Activated CD4-positive, alpha-beta memory T cell treated with anti-CD3 and anti-CD28 coated beads for 36 hours (primary cell): ENCODE measurements at regions not wholly inside any gene's neighbourhood (a gene's known extent, or its start where the extent isn't known, plus 50 kb on each side); places are given as distances from the start of the nearest gene placed in this dataset.

ENCODE experiments used
- CTCF ChIA-PET: fragments of 350-600 bp; sonication (Branson Sonifier 250); formaldehyde crosslinking; loops from one replicate; lab custom pipeline; 2021; ENCODE audit warnings: antibody characterized with exemption, inconsistent platforms; lab: Charles Lee
- POLR2A ChIA-PET: fragments of 350-600 bp; sonication (Branson Sonifier 250); formaldehyde crosslinking; loops from one replicate; lab custom pipeline; 2021; ENCODE audit warnings: antibody characterized with exemption; lab: Charles Lee
- DNase-seq: peaks from one replicate; pipeline ENCODE4 v3.0.0-alpha.2; 2020
- H3K27ac Mint-ChIP-seq: one replicate; pipeline ENCODE4 v1.8.0; 2021; ENCODE audit warnings: mixed read lengths
- H3K27me3 Mint-ChIP-seq: one replicate; pipeline ENCODE4 v1.8.0; 2021; ENCODE audit warnings: mixed read lengths
- H3K36me3 Mint-ChIP-seq: one replicate; pipeline ENCODE4 v1.8.0; 2021; ENCODE audit warnings: mixed read lengths
- H3K4me1 Mint-ChIP-seq: one replicate; pipeline ENCODE4 v1.8.0; 2021; ENCODE audit warnings: low read depth, mixed read lengths
- H3K4me3 Mint-ChIP-seq: one replicate; pipeline ENCODE4 v1.8.0; 2021; ENCODE audit warnings: mild to moderate bottlenecking, mixed read lengths
- H3K9me3 Mint-ChIP-seq: one replicate; pipeline ENCODE4 v1.8.0; 2021; ENCODE audit warnings: mixed read lengths
- intact Hi-C: fragments of 100-400 bp; cut with micrococcal nuclease; formaldehyde crosslinking; loops from one replicate; pipeline ENCODE4 v1.15.1; 2023

DNA sequence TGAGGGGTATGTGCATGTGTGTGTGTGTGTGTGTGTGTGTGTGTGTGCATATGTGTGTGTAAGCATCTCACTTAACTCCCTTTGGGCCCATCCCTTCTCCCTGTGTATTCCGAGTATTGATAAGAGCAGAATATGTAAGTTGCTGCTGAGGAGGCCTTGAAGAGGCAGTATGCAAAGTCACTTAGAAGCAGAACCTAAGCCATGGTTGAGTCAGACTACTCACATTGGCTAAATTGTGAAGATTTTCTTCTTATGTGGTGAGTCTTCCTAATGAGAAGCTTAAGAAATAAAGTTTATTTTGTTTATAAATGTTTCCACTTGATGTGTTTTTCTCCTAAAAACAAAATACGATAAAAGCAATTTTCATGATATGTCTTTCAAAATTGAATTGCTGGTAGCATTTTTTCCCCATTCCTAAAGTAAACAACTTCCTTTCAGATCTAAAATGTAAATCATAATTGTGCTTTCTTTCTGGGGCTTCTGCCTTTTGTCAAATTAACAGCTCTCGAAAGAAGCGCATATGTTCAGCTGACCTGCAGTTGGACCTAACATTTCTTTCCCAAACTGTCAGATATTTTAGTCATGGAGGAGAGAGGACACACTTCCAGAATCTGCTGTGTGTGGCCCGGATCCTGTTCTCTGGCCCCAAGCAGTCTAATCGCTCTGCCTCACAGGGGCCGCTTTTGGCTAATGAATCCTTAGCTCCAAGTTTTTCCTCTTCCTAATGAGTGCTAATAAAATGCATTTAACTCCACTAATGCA, 284.0 kb downstream of the DUSP10 start:
- ChIA-PET POLR2A (no interaction called here), CTCF (no interaction called here)
- peaks cover 12% of the 10 kb centered on the region for H3K27me3 Mint-ChIP-seq
- H3K4me3 Mint-ChIP-seq, result no peak overlapping the region
- no peaks in the 10 kb centered on the region for H3K4me1 Mint-ChIP-seq
- intact Hi-C loops, result no loop called here
- no peaks in the 10 kb centered on the region for H3K36me3 Mint-ChIP-seq
- no peaks in the 10 kb centered on the region for H3K9me3 Mint-ChIP-seq
- H3K27ac Mint-ChIP-seq, result no peak overlapping the region
- DNase-seq, result no peak

DNA sequence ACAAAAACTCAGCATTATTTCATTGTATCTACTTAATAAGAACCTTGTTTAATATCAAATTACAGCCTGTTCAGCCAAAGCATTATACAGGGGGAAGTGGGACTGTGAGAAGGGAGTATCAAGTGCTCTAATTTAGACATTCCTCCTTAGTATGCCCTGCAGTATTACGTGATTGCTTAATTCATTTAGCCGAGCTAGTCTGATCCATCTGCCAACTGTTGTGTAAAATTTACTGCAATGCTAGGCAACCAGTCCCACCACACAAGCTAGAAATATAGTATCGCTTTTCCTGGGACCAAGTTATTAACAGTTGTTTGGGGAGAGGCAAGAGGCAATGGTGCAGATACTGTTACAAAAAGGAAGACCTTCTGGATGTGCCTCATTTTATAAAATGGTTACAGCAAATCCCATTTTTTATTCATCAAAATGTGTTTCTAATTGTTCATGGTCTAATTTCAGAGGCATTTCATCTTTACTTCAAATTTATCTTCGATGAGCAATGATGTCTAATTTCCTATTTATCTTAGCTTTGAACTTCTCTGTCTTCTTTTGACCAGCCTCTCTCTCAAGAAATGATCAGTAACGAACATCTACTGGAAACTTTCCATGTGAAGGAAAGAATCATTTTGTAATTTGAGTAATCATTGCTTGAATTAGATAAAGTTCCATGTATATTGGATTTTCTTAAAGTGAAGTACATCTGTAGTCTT, 283.3 kb downstream of the DUSP10 start:
- Mint-ChIP-seq H3K27ac (no peak overlapping the region), H3K27me3 (peaks cover 12% of the 10 kb centered on the region), H3K9me3 (no peaks in the 10 kb centered on the region), H3K4me3 (no peak overlapping the region), H3K4me1 (no peaks in the 10 kb centered on the region), H3K36me3 (no peaks in the 10 kb centered on the region)
- intact Hi-C loops, result no loop called here
- DNase-seq, result no peak
- ChIA-PET CTCF (no interaction called here), POLR2A (no interaction called here)

DNA sequence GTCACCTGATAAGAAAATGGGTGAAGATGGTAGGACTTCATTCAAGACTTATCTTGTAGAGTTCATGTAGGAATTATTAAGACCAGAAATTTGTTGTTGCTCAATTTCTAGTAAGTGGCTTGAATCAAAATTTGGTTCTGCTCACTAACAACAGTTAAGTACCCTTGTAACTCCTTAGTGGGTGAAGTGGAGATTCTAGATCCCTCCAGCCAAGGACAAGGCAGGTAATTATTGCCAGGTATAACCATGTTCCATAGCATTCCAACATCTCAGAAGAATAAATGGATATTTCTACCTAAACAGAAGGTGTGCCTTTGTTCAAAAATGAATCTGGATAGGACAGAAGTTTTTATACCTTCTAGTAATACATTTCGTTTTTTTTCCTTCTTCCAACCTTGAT, 282.3 kb downstream of the DUSP10 start:
- Mint-ChIP-seq H3K27me3 (peaks cover 12% of the 10 kb centered on the region), H3K4me3 (no peak overlapping the region), H3K9me3 (no peaks in the 10 kb centered on the region), H3K36me3 (no peaks in the 10 kb centered on the region), H3K27ac (no peak overlapping the region), H3K4me1 (no peaks in the 10 kb centered on the region)
- no peak for DNase-seq
- ChIA-PET POLR2A (no interaction called here), CTCF (no interaction called here)
- intact Hi-C loops, result no loop called here

DNA sequence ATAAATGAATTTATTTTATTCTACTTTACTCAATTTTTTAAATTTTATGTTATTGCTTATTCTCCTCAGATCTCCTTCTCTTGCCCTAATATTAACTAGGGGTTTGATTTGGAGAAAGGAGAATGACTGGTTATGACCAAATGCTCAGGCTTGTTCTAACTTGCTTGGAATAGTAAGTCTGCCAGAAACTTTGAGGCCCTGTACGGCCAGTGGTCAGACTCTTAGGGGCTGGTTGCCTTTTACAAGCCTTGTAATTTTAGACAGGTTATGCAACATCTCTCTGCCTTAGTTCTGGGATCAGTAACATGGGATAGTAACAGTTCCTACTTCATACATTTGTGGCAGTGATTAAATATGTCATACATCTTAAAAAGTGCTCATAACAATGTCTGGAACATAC, 279.5 kb downstream of the DUSP10 start:
- POLR2A ChIA-PET, result no interaction called here
- Mint-ChIP-seq H3K27me3 (peaks cover 6% of the 10 kb centered on the region), H3K27ac (no peak overlapping the region), H3K4me1 (no peaks in the 10 kb centered on the region), H3K36me3 (no peaks in the 10 kb centered on the region), H3K4me3 (no peak overlapping the region), H3K9me3 (no peaks in the 10 kb centered on the region)
- CTCF ChIA-PET, result no interaction called here
- no peak for DNase-seq
- intact Hi-C loops, result no loop called here

DNA sequence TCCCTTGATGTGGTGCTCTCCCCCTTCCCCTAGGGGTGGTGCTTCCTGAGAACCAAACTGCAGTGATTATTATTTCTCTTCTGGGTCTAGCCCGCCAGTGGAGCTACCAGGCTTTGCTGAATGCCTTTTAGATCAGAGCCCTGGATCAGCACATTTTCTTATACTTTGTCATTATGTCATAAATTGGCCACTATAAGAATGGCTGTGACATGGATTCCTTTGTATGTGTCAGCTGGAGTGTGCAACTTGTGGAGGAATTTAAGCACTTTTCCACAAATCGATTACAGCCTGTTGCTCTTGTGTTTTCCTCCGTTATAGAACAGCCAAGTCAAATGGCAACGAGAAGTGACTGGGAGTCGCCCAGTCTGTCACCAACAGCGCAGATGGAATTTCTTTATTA, 273.3 kb downstream of the DUSP10 start:
- DNase-seq, result no peak
- Mint-ChIP-seq H3K27me3 (peaks cover 31% of the 10 kb centered on the region), H3K4me3 (no peak overlapping the region), H3K4me1 (no peaks in the 10 kb centered on the region), H3K36me3 (peaks cover 3% of the 10 kb centered on the region), H3K27ac (no peak overlapping the region), H3K9me3 (peaks cover 9% of the 10 kb centered on the region)
- ChIA-PET CTCF (interaction anchor here (2.2 kb wide), 1 partner anchor 10 kb away, joined by 8 read pairs; no protein-coding TSS in a partner anchor), POLR2A (no interaction called here)
- intact Hi-C loops, result no loop called here

DNA sequence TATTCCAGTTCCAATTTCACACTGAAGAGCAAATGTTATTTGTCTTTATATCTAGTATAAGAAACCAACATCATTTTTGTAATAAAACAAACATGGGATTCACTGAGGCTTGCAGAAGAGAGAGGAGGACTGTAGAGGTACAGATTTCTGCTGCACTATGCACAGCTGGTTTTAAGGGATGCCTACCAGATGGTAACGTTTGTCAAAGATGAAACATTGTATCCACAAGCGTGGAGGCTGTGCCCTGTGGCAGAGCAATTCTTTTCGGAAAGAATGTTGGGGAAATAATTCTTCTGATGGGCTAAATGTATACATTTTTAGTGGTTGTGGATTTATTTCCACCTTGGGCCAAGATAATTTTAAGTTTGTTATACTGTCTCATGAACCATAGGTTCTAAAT, 272.4 kb downstream of the DUSP10 start:
- POLR2A ChIA-PET, result no interaction called here

DNA sequence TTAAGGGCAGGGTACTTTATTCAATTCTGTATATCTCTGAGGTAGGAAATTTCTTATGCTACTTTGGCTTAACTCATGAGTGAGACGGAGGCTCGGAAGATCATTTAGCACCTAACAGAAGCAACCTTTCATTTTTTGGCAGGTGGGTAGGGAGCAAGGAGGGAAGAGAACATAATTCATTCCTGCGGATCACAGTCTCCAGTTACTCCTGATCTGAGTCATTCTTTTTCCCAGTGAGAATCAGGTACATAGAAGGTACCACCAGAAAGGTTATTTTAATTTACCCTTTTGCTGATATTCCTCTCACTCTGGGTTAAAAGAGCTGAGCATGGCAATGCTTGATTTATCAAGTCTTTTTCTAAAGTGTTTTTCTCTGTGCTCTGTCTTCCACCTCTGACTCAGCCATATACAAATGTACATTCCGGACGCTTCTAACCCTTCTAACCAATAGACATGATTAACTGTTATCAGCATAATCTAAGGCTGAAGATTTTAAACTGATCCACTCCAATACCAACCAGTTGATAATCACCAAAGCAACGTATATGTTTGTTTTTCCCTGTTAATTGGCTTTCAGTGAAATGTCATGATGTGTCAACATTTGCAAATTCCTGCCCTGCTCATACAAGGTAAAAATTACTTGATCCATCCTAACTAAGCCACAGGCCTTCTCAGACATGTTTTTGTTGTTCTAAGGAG, 271.7 kb downstream of the DUSP10 start:
- ChIA-PET CTCF (no interaction called here), POLR2A (no interaction called here)
- Mint-ChIP-seq H3K27ac (no peak overlapping the region), H3K27me3 (peaks cover 34% of the 10 kb centered on the region), H3K9me3 (peaks cover 9% of the 10 kb centered on the region), H3K4me1 (no peaks in the 10 kb centered on the region), H3K36me3 (peaks cover 3% of the 10 kb centered on the region), H3K4me3 (no peak overlapping the region)
- intact Hi-C loops, result loop anchor here (10.0 kb wide), 2 partner anchors 525 to 695 kb away; no protein-coding TSS in a partner anchor
- no peak for DNase-seq

More for the DNA sequence above, 272.4 kb downstream of the DUSP10 start:
- Mint-ChIP-seq H3K27ac (no peak overlapping the region), H3K4me3 (no peak overlapping the region), H3K36me3 (peaks cover 3% of the 10 kb centered on the region), H3K4me1 (no peaks in the 10 kb centered on the region), H3K27me3 (peaks cover 34% of the 10 kb centered on the region), H3K9me3 (peaks cover 9% of the 10 kb centered on the region)
- DNase-seq, result no peak
- CTCF ChIA-PET, result no interaction called here
- intact Hi-C loops, result no loop called here

DNA sequence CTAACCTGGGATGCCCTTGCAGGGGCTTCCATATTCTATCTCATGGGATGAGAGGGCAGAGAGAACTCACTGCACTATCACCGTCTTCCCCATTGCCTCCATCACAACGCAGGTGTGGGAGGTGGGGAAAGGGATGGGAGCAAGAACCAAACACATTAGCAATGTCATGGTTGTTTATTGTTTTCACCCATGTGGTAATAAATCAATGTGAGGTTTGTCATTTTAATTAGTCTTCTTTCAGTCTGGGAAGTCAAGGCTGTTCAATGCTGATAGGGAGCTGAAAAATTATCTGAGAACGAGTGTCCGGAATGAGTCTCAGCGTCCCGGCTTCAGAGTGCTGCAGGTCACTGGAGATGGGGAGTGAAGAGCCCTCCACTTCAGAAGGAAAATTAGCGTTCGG, 268.5 kb downstream of the DUSP10 start:
- Mint-ChIP-seq H3K27ac (no peak overlapping the region), H3K9me3 (peaks cover 2% of the 10 kb centered on the region), H3K36me3 (no peaks in the 10 kb centered on the region), H3K4me1 (peaks cover 3% of the 10 kb centered on the region), H3K4me3 (no peak overlapping the region), H3K27me3 (peaks cover 30% of the 10 kb centered on the region)
- ChIA-PET POLR2A (no interaction called here), CTCF (no interaction called here)
- DNase-seq, result no peak
- intact Hi-C loops, result loop anchor here (10.0 kb wide), 2 partner anchors 521 to 691 kb away; no protein-coding TSS in a partner anchor

DNA sequence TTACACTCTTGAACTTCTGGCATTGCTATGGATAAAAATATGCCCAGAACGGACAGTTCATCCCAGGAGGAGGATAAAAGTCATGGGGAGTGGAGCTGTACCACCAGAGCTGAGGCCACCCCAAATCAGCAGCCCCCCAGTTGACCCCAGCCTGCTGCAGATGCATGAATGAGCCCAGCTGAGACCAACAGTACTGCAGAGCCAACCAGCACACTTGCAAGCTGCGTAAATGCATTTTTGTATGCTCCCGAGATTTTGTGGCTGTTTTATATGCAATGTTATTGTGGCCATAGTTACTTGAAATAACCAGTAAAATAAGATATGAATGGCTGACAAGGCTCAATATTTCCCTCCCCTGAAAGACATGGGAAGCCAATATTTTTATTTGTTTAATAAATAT, 264.6 kb downstream of the DUSP10 start:
- Mint-ChIP-seq H3K27me3 (peaks cover 11% of the 10 kb centered on the region), H3K4me3 (no peak overlapping the region), H3K36me3 (no peaks in the 10 kb centered on the region), H3K27ac (no peak overlapping the region), H3K9me3 (no peaks in the 10 kb centered on the region), H3K4me1 (peaks cover 3% of the 10 kb centered on the region)
- no peak for DNase-seq
- intact Hi-C loops, result loop anchor here (10.0 kb wide), 2 partner anchors 518 to 688 kb away; no protein-coding TSS in a partner anchor
- CTCF ChIA-PET, result interaction anchor here (0.6 to 4.2 kb wide), 15 partner anchors 9 to 978 kb away, joined by 3 to 32 read pairs (median 3); partner anchors contain the start of gene DUSP10
- POLR2A ChIA-PET, result no interaction called here

DNA sequence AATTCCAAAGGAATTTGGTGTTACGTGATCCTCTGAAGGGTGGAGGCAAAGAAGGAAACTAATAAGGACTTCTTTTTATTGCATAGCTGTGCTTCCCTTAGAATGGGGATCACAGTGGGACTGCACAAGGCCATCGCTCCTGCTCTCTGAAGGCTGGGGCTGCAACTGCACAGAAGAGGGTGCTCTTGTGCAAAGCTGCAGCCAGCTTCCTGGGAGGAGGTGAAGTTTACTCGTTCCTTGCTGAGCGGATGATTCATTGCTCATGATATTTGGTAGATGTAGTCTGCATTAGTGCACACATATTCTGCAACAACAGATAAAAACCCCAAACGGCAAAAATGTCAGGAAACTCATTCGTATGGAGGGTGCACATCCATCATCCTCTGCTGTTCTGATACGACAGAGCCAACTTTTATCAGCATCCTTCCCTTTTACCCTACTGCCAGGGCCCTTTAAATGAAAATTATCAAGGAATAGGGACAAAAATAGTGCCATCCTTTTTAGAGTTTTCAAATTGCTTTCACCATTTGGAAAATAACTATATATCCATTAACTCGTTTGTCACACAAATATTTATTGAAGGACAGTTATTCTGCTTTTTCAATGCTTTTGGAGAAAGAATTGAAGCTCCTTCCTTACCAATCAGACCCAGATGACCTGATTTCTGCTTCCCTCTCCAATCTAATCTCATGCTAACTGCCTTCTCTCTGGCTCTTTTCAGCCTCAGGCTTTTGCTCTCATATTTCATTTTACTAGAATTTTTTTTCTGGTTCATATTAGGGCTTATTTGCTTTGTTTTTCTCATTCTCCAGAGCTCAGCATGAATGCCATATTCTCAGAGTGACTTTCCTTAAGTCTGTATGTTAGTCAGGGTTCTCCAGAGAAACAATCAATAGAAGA, 263.6 kb downstream of the DUSP10 start:
- Mint-ChIP-seq H3K9me3 (no peaks in the 10 kb centered on the region), H3K4me3 (no peak overlapping the region), H3K27ac (no peak overlapping the region), H3K4me1 (peaks cover 3% of the 10 kb centered on the region), H3K27me3 (peaks cover 6% of the 10 kb centered on the region), H3K36me3 (no peaks in the 10 kb centered on the region)
- DNase-seq, result peak; percentile 70
- ChIA-PET CTCF (interaction anchor here (0.6 to 4.2 kb wide), 20 partner anchors 10 to 1156 kb away, joined by 3 to 32 read pairs (median 3); partner anchors contain the start of gene DUSP10), POLR2A (no interaction called here)
- intact Hi-C loops, result loop anchor here (1.0 to 10.0 kb wide), 6 partner anchors 263 to 977 kb away; no protein-coding TSS in a partner anchor

DNA sequence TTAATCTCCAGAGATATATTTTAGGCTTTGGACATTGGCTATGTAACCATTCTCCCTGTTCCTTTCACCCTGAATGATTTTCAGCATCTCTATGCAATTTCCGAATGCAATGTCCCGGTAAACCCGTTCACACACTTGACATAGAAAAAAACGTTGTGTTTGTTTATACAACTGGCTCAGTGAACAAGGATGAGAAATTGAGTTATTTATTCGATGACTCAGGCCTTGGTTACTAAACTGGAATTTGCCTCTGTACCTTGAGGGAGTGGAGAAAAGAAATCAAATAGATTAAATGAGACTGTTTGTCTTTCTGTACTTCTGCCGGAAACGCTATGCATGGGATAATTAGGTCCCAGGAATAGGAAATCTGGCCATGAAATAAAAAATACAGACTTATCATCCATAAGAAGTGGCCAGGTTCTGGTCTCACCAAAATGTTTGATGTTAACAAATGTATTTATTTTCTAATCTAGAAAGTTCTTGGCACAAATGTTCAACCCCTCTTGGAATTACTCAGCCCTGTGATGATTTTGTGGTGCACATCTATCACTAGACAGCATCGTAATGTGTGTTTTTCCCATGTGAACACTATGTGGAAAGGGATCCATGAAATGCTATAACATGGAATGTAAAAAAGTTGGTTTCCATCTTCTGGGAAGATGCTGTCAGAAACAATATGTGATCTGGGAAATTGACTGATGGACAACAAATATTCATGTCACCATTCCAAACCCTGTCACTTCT, 253.9 kb downstream of the DUSP10 start:
- Mint-ChIP-seq H3K4me3 (no peak overlapping the region), H3K4me1 (no peaks in the 10 kb centered on the region), H3K27ac (no peak overlapping the region), H3K9me3 (no peaks in the 10 kb centered on the region), H3K27me3 (no peaks in the 10 kb centered on the region), H3K36me3 (no peaks in the 10 kb centered on the region)
- CTCF ChIA-PET, result no interaction called here
- DNase-seq, result no peak
- POLR2A ChIA-PET, result no interaction called here
- intact Hi-C loops, result no loop called here
